GM23338 (cell line): ENCODE measurements at regions not wholly inside any gene's neighbourhood (a gene's known extent, or its start where the extent isn't known, plus 50 kb on each side); places are given as distances from the start of the nearest gene placed in this dataset.

Source experiments
- CTCF ChIP-seq, 2 experiments: fragments of 200-600 bp in 1 of 2; sonication (generic) in 1 of 2; conservative IDR thresholded peaks; 2 replicates each; pipeline versions ENCODE4 v1.5.1 to v1.6.1; 2016 to 2017; ENCODE audit warnings: antibody characterized with exemption in 2 of 2, low read depth in 2 of 2, mild to moderate bottlenecking in 2 of 2, moderate library complexity in 1 of 2
- EZH2 ChIP-seq: fragments of 200-600 bp; sonication (generic); IDR thresholded peaks from one replicate; pipeline ENCODE4 v1.8.0; 2017; ENCODE audit warnings: antibody characterized with exemption, mild to moderate bottlenecking, low read depth; ENCODE audit not compliant: unreplicated experiment
- EZH2phosphoT487 ChIP-seq: fragments of 200-600 bp; sonication (generic); IDR thresholded peaks from one replicate; pipeline ENCODE4 v1.8.1; 2018; ENCODE audit warnings: antibody characterized with exemption; ENCODE audit not compliant: unreplicated experiment
- JUNB ChIP-seq: IDR thresholded peaks from one replicate; pipeline ENCODE4 v1.6.1; 2016; ENCODE audit warnings: antibody characterized with exemption; ENCODE audit not compliant: unreplicated experiment
- NANOG ChIP-seq: IDR thresholded peaks from 2 replicates; pipeline ENCODE4 v1.6.1; 2016; ENCODE audit warnings: antibody characterized with exemption, borderline replicate concordance
- POLR2AphosphoS5 ChIP-seq: IDR thresholded peaks from 2 replicates; pipeline ENCODE4 v1.6.1; 2016; ENCODE audit warnings: antibody characterized with exemption, low read depth
- REST ChIP-seq: IDR thresholded peaks from one replicate; pipeline ENCODE4 v1.6.1; 2018; ENCODE audit warnings: antibody characterized with exemption; ENCODE audit not compliant: unreplicated experiment
- STAT1 ChIP-seq: IDR thresholded peaks from one replicate; pipeline ENCODE4 v1.6.1; 2016; ENCODE audit warnings: antibody characterized with exemption; ENCODE audit not compliant: unreplicated experiment
- ZNF462 ChIP-seq: fragments of 250-450 bp; sonication (Bioruptor Pico); IDR thresholded peaks from 2 replicates; pipeline ENCODE4 v1.5.0; 2020; ENCODE audit warnings: mild to moderate bottlenecking, moderate library complexity

- TF ChIP-seq CTCF (conservative IDR thresholded peaks at IDR 0.05; ENCODE audit: low read depth in 2 of 2) (no peak), NANOG (no peak), STAT1 (no peak), EZH2 (no peak), POLR2AphosphoS5 (no peak), ZNF462 (CRISPR knock-in tag) (no peak), REST (no peak), EZH2phosphoT487 (no peak), JUNB (no peak)
These were observed 113.3 kb upstream of the DUSP10 start for GRCh38 chr1:221855156-221855555.
